Posterior vena cava (tissue), 2 donors: ENCODE measurements at regions not wholly inside any gene's neighbourhood (a gene's known extent, or its start where the extent isn't known, plus 50 kb on each side); places are given as distances from the start of the nearest gene placed in this dataset.

ENCODE experiments used
- DNase-seq: peaks from one replicate; pipeline ENCODE4 v3.0.0-alpha.2; 2020; ENCODE audit warnings: low spot score
- intact Hi-C, 2 donors: fragments of 100-400 bp; cut with DNase I; formaldehyde crosslinking; loops; one replicate each; pipeline versions ENCODE4 v1.14.1 to v1.14.2; 2022 to 2023
- donor health status: DM: yes; HTN: yes; CAD: no.
- donor health status: DM: yes; HTN: yes; CAD: no.

- intact Hi-C loops, result no loop called here
Measured at GRCh38 chr4:95675623-95676022, 126.8 kb upstream of the UNC5C start.

GRCh38 chr4:95674521-95674981 lies 125.8 kb upstream of the UNC5C start:
- DNase-seq, result no peak
- intact Hi-C loops, result no loop called here

More at GRCh38 chr4:95675623-95676022, 126.8 kb upstream of the UNC5C start:
- no peak for DNase-seq

GRCh38 chr4:95672811-95673210 lies 124.0 kb upstream of the UNC5C start:
- no peak for DNase-seq
- intact Hi-C loops, result no loop called here

GRCh38 chr4:95660719-95661118 lies 111.9 kb upstream of the UNC5C start:
- intact Hi-C loops, result no loop called here
- no peak for DNase-seq

- intact Hi-C loops, result no loop called here
- DNase-seq, result no peak
Measured at GRCh38 chr4:95651891-95652290, 103.1 kb upstream of the UNC5C start.

GRCh38 chr4:95644417-95644816 lies 95.6 kb upstream of the UNC5C start:
- intact Hi-C loops, result no loop called here
- no peak for DNase-seq

GRCh38 chr4:95643627-95644026 lies 94.9 kb upstream of the UNC5C start:
- intact Hi-C loops, result no loop called here
- DNase-seq, result no peak

- intact Hi-C loops, result no loop called here
- DNase-seq, result no peak
Measured at GRCh38 chr4:95641571-95641970, 92.8 kb upstream of the UNC5C start.

GRCh38 chr4:95640311-95640710 lies 91.5 kb upstream of the UNC5C start:
- no peak for DNase-seq
- intact Hi-C loops, result no loop called here

- intact Hi-C loops, result no loop called here
- no peak for DNase-seq
Measured at GRCh38 chr4:95638920-95639501, 90.2 kb upstream of the UNC5C start.

- intact Hi-C loops, result no loop called here
- DNase-seq, result no peak
Measured at GRCh38 chr4:95637043-95637600, 88.3 kb upstream of the UNC5C start.

- no peak for DNase-seq
- intact Hi-C loops, result no loop called here
Measured at GRCh38 chr4:95636061-95636460, 87.3 kb upstream of the UNC5C start.

- DNase-seq, result no peak
Measured at GRCh38 chr4:95627709-95628108, 78.9 kb upstream of the UNC5C start.

GRCh38 chr4:95627024-95627605 lies 78.3 kb upstream of the UNC5C start:
- intact Hi-C loops, result no loop called here
- no peak for DNase-seq

More at GRCh38 chr4:95627709-95628108, 78.9 kb upstream of the UNC5C start:
- intact Hi-C loops, result no loop called here

GRCh38 chr4:95625020-95625419 lies 76.2 kb upstream of the UNC5C start:
- DNase-seq, result no peak
- intact Hi-C loops, result no loop called here

- DNase-seq, result no peak
- intact Hi-C loops, result no loop called here
Measured at GRCh38 chr4:95619525-95620443, 71.0 kb upstream of the UNC5C start.

- intact Hi-C loops, result no loop called here
- no peak for DNase-seq
Measured at GRCh38 chr4:95614684-95615205, 66.0 kb upstream of the UNC5C start.

GRCh38 chr4:95610061-95610569 lies 61.3 kb upstream of the UNC5C start:
- intact Hi-C loops, result no loop called here

GRCh38 chr4:95606739-95607138 lies 58.0 kb upstream of the UNC5C start:
- no peak for DNase-seq
- intact Hi-C loops, result no loop called here

More at GRCh38 chr4:95610061-95610569, 61.3 kb upstream of the UNC5C start:
- DNase-seq, result no peak

- intact Hi-C loops, result loop anchor here in 1 of 2 donors (5.0 kb wide), 1 partner anchor 241 kb away; no protein-coding TSS in a partner anchor
- DNase-seq, result no peak
Measured at GRCh38 chr4:95603393-95603792, 54.6 kb upstream of the UNC5C start.
